ENCODE measurements at regions not wholly inside any gene's neighbourhood (a gene's known extent, or its start where the extent isn't known, plus 50 kb on each side); places are given as distances from the start of the nearest gene placed in this dataset.

DNA sequence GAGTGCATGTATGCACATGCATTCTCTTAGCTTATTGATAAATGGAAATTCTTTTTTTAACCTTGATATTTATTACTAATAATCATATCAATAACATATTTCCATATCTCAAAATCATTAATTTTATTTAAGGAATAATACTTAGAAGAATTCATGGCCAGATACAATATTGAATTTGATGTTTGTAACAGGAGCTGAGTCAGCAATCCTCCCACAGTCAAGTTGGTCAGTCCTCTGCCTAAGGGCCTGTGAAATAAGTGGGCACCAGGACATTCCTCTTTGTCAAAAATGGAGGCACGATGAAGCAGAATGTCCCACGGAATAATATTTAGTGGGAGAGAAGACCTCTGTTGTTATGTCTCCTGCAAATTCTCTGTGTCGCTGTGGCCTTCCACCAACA, 148.6 kb downstream of the LRRC70 start:
- TF ChIP-seq POLR2AphosphoS5 (IDR thresholded peaks at IDR 0.05; ENCODE audit: borderline replicate concordance, low read depth, low read length) (no peak), EZH2 (IDR thresholded peaks at IDR 0.05) (no peak)

Measured in SK-N-MC (cell line).